Ecto neural progenitor cell (in vitro differentiated cells): ENCODE measurements at regions not wholly inside any gene's neighbourhood (a gene's known extent, or its start where the extent isn't known, plus 50 kb on each side); places are given as distances from the start of the nearest gene placed in this dataset.

ENCODE experiments used
- DNase-seq: peaks from one replicate; pipeline ENCODE4 v3.0.0-alpha.2; 2018; ENCODE audit warnings: low spot score

DNA sequence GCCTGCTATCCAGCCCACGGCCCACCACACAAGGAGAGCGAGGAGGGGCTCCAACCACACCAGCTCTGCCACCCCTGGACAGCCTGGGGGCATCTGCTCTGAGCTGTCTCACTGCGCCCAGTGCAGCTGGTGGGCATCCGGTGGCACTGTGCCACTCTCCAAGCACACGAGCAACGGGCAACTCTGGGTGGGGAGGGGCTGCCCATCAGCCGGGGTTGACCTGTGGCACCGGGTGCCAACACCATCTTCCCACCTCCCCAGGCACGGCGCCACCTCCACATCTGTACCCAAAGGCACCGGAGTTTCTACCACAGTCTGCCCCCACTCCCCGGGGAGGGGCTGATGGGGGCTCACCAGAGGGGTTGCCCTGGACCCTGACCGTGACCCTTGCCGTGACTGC lies 241.8 kb downstream of the RBFOX3 start:
- DNase-seq: no peak

DNA sequence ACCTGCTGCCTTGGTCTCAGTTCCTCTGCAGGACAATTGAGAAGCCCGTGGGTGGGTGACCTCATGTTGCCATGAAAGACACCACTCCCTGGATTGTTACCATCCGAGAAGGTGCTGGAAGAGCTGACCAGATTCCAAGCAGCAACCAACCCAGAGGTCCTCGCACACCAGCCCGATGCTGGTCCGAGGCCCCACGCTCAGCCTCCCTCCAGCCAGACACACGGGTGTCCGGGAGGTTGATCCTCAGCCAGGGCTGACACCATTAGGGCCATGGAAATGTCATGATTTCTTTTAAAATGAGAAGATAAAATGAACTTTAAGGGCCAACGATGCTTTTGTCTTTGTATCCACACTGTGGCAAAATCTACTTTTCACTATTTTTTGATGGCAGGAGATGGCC lies 242.3 kb downstream of the RBFOX3 start:
- no peak for DNase-seq

DNA sequence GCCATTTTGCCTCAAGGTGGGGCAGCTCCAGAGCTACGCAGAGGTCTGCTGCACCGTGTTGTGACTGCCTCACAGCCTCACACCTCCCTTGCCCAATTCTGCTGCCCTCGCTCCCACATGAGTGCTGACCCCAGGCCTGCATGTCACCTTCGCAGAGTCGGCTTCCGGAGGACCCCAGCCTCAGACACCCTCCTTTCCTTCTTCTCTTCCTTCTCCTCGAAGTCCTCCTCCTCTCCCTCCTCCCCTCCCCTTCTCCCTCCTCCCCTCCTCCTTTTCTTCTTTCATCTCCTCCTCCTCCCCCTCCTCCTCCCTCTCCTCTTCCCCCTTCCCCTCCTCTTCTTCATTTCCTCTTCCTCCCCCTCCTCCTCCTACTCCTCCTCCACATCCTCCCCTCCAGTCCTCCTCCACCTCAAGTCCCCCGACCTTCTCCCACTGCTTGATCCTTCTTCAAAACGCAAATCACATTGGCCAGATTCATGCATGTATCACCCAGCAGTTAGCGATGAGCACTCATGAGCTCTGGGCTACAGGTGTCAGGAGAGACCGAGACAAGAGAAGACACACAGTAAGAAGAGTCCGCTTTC lies 243.8 kb downstream of the RBFOX3 start:
- no peak for DNase-seq

DNA sequence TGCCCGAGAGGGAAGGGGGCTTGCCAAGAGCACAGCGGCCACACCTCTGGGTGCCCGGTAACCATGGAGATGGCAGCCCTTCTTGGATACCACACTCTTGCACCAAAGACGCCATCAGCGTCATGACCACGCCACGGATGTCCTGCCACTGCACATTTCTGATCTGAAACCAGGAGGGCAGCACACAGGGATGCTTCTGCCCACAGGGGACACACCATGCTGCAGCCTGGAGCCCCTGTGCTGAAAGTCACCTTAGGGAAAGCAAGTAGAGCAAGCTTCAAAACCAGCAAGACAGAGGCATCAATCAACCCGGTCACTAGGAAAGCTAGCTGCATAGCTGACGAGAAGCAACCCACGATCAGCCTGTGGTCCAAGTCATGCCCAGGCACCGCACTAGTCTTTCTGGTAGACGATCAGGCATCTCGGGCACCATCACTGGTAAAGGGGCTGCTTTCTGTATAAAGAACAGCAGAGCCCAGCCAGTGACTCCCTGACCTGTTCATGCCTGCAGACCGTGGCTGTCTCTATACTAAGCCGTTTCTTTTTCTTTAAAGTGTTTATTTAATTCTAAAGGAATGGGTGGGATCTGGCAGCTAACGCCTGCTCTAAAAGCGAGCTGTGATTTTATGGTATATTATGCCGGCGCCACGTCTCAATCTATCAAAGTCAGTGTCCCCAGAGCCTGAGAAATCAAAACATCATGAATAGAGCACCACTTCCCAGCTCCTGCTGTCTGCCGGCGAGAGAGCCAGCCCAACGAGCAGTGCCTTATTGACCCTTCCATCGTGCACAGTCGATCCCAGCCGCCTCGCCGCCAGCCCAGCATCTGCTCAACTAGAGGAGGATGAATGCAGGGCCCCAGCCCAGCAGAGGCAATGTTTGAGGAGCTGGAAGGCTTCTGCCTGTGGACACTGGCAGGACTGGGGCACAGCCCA lies 244.7 kb downstream of the RBFOX3 start:
- no peak for DNase-seq

DNA sequence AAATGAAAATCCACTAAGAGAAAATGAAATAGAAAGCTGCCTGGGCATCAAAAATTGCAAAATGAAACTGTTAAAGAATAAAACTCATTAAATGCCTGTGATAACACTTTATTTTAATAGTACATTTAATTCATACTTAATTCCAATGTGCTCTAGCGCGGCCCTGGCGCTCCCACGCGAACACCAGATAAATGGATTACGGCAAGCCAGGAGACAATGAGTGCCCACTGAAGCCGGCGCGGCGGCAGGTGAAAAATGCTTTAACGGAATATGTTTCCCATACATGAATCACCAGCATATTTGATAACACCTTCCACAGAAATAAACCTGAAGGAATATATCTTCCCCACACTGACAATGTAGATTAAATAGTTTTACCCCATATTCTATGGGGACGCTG lies 245.5 kb downstream of the RBFOX3 start:
- DNase-seq: no peak

DNA sequence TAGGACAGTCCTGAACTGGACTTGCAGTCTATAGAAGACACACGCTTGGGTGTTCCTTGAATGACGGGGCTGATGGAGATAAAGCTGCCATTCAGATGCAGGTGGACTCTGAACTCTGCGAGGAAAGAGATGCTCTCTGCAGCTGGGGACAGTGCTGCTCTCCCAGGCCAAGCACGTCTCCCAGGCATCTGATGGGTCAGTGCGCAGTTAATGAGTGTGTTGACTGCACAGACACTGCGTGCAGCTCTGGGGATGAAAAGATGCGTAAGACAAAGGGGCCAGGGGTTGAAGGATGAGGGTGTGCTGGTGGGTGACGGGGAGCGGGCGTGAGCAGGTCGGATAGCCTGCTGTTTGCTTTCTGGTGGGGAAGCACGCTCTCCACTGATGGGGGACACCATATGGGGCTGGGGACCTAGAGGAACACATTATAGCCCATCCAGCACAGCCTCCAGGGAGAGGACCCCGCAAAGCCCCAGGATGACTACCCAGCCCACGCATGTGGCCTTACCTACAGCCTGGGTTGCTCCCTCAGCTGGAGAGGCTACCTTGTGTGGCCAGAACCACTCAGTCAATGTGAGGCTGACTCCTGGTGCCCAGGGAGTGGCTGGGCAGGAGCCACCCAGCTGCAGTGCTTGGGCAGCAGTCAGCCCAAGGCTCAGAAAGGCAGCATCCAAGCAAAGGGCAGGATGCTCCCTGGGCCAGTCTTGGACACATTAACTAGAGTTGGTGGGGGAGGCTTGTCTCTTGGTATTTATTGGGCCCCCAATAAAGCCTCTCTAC lies 246.3 kb downstream of the RBFOX3 start:
- DNase-seq: no peak

DNA sequence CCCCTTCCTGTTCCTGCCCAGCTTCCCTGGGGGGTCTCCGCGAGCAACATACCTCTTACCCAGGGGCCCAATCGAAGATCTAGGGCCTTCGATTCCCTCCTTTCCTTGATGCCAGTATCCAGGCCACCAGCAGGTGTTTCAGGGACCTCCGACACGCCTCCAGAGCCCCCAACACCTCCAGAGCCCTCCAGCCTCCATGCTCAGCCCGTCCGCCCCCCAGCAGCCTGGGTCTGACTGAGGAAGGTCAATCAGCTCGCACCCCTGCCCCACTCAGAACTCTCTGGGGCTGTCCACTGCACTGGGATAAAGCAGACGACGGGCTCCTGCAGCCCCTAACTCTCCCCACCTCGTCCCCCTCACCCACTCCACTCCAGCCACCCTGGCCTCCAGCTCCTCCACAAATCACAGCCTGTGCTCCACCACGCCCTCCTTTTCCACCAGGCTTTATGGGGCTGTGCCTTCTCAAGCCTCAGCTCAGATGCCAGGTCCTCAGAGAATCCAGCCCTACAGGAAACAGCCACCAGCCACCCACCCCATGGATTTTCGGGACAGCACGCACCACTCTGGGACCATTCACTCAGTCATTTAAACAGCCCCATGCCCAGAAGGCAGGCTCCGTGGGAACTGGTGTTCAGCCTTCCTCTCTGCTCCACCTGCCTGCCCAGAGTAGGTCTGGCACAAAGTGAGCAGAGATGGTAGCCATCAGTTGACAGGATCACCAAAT lies 247.1 kb downstream of the RBFOX3 start:
- DNase-seq: no peak

DNA sequence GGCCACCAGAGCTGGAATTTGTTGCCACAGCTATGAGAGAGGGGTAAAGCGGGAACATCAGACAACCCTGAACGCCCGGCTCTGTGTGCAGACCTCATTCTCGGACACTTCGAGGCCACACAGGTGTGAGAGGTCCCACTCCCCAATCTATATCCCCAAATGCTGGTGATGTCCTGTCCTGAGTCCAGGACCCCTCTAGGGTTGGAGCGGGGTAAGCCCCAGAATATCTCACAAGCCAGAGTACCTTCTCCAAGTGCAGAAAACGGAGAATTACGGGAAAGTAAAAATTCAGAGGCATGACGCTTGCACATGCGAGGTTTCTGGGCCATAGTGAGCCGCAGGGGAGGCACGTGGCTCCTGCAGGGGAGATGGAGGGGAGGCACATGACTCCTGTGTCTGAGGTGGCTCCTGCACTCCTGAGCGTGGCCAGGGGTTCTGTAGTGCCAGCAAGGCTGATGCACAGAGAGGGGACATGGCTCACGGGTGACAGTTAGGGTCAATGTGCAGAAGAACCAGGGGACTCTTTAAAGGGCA lies 248.0 kb downstream of the RBFOX3 start:
- DNase-seq: no peak

DNA sequence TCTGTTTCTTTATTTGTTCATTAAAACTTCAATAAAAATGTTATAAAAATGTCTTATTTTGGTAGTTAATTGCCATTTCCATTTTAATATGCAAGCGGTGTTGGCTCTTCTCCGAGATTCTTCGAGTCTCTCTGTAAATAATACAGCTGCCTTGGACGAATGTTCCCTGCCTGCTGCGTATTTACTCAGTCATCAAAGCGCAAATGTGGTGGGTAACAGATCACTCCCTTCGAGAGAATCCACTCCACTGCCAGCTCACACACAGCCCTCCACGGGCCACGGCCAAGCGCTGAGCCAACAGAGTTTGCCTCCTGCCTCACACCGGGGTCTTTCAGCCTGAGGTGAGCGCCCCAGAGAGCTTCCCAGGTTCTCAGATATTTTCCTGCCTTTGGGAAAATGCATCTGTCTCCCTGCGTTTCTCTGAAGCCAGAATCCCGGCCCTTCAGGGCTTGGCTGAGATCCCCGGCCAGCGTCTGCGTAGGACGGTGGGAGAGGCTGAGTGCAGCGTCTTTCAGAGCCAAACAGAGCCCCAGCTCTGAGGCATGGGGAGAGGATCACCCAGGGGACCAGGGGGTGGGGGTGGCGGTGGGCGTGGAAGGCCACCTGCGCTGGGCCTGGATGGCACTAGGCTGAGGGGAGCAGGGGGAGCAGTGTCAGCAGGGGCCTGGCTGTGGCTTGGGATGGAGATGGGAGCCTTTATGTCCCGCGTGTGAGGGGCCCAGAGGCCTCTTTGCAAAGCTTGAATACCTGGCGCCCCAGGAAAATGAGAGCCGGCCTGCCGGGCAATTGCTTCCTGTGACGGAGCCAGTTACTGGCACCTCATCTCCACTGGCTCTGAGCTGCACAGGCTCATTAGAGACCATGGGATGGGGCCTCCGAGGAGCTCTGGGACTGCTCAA lies 248.7 kb downstream of the RBFOX3 start:
- no peak for DNase-seq

DNA sequence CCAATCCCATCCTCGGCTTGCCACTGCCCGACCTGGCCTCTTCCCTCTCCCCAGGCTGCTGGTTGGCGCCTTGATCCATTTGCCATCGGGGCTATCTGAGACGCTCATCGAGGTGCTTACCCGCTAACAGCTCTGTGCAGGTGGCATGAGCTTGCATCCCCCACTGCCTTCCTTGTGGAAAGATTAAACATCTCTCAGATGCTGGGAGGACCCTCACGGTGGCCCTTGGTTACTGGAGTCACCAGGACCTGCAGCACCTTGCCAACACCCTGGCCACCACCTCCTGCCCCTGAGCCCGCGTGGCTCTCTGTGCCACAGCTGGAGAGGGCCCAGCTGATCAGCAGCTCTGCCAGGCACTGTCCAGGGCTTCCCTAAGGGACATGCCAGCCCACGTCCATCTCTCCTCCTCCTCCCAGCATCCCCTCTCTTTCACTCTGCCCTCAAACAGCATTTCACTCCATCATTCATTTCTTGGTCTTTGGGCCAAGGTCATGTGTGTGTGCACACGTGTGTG lies 249.6 kb downstream of the RBFOX3 start:
- no peak for DNase-seq

DNA sequence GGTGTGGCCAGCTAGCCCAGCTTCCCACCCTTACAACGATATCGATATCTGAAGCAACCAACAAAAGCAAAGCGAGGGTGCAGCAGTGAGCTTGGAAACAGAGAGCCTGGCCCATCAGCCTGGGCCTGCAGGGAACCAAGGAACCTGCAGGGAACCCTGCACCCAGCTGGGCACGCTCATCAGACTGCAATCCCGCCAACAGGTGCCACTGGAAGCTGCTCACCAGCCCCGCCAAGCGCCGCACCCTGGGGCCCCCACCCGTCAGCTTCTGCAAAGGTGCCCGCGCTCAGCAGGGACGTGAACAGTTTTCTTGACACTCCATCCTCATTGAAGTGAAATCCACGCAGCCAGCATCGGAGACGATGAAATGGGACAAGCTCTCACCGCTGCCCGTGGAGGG lies 250.7 kb downstream of the RBFOX3 start:
- no peak for DNase-seq

DNA sequence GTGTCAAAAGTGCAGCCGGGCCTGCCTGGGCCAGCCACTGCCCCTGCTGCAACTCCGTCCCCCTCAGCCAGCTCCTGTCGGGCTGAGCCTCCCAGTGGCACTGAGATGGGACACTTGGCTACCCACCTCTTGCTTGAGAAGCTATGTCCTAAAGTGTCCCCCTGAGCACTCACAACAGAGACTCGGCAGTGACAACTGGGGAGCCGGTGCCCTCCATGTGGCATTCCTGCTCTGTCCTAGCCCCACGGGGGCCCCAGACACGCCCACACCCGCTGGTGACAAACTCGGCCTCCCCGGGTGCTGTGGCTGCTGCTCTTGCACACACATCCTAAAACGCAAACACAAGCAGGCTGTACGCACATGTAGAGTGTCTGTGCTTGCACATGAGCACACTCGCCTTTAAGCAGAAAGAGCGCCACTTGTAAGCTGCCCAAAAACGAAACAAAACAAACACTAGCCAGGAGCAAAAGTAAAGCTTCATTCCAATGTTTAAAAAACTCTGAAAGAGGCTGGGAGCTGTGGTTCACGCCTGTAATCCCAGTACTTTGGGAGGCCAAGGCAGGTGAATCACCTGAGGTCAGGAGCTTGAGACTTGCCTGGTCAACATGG lies 253.9 kb downstream of the RBFOX3 start:
- DNase-seq: no peak

DNA sequence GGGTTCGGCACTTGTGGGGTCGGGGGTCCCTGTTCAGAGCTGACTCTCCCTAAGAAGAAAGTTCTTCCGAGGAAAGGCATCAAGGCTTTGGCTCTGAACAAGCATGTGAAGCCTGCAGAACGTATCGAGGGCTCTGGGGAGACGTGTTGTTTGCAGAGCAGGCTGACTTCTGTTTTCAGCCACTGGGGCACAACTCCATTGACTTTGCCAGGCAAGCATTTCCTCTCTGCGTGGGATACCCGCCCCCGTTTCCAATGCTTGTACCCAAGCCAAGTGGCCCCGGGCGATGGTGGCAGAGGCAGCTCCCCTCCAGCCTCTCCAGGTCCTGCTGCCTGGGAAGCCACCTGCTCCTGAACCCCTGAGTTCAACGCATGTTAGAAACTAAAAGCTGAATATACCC lies 255.7 kb downstream of the RBFOX3 start:
- no peak for DNase-seq

DNA sequence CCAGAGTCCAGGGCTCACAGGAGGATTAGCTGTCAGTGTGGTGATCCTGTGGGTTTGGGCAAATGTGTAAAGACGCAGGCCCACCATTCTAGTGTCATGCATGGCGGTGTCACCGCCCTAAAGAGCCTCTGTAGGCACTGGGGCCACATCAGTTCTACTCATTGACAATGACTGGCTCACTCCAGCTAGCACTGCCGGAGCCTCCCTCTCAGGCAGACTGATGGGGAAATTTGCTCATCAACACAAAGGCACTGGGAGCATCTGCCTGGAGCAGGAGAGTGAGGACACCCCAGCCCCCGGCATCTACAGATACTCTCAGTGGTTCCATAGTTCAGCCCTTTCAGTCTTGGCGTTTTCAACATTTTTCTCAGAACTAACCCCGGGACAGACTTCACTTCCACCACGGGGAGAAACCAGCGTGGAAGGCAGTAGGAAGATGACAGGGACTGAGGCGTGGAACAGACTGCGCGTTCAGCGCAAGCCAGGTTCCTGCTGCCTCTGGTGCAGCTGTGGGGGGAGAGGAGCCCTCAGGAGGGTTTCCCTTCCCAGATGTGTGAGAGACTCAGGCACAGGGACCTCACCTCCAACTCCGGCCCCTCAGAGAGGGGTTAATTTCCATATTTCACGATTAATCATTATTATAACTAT lies 256.6 kb downstream of the RBFOX3 start:
- no peak for DNase-seq

DNA sequence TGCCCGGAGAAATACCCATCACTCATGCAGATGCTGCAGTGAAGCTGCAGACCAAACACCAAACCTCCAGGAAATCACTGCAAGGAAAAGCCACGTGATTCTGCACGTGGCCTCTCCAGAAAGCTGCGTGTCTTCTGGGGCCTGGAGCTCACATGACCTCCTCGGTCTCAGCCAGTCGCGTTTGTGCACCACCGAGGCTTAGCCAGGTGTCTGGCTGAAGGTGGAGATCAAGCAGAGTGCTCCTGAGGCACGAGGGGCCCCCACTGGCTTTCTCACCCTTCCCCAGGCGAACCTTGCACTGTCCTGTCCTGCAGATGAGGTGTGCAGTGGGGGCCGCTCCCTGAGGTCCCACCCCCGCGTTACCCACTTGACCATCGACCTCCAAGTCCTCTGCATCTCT lies 257.3 kb downstream of the RBFOX3 start:
- DNase-seq: no peak

DNA sequence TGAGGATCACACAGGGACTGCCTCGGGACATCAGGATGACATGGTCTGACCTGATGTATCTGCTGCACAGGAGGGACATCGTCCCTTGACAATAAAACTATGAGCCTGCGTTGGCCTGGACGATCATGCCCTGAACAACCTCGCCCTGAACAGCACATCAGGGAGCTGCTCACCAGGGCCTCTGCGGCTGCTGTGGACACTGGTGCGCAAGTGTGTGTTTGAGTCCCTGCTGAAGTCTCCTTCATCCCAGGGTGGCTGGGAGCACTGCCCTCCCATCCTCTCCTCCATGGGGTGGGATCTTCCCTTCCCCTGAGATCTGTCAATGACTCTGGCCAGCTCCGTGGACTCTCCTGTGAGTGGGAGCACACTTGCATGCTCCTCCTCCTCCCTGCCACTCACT lies 257.8 kb downstream of the RBFOX3 start:
- DNase-seq: no peak

DNA sequence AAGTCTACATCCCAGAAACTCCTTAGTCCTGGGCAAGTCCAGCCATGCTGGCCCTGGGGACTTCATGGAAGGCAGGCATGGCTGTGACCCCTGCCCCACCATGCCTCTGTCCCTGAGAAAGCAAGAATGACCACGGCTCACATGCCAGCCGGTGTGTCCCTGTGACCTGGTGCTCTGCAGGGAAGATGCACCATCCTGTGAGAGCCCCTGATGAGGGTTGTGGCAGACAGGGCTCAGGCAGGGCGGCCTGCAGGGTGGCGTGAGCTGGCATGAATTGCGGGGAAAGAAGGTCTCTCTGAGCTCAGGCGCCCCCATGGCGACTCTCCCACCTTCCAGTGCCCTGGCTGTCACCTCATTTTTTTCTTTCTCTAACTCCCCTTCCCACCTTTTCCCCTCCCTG lies 260.3 kb downstream of the RBFOX3 start:
- no peak for DNase-seq

DNA sequence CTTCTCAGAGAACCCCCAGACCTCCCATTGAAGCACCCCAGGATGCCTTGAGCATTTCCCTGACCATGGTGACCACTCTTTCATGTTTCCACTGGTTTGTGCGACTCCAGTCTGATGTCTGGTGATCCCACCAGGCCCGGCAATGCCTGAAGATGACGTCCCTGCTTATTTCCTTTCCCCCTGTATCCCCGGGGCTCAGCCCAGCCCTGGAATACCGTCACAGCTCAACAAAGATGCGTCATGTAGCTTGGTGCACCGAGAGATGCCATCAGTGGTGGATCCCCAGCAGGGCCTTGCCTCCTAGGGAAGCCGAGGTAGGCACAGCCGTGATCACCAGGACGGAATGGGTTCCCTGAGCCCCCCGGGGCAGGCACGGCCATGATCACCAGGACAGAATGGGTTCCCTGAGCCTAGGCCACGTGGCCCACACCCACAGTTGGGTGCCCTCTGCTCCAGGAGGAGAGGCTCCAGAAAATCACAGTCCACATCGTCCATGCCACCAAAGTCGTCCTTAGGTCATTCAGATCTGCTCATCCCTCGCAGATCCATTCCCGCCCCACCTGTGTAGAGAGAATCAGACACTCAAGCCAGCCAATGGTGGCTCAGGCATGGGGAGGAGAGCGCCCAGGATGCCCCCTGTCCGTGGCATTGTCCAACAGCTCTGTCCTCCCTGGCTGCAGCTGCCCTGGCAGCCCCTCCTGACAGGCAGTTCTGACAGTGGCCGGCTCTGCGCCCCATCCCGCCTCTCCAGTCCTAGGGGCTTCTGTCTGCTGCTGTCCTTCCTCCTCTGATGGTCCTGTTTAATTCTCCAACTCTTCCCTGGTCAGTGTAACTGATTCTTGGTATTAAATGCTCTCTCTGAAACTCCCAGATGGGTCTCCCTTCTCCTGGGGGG lies 261.1 kb downstream of the RBFOX3 start:
- no peak for DNase-seq

DNA sequence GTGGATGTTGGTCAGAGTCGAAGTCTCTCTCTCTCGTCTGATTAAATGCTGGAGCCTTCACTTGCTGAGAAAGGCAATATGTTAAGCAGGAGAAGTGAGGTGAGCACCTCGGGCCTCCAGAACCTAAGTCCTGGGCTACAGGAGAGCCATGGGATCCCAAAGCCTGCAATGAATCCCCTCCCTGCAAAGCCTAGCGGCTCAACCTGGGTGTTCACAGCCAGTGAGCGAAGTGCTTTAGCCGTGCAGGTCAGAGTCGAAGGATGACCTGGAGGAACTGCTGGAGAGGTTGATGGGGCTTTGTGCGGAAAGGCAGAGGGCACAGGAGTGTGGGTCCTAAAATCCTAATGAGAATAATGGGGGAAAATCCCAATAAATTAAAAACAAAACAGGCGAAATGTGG lies 267.8 kb downstream of the ENGASE start:
- DNase-seq: no peak
